PC-9 (cell line): ENCODE measurements at regions not wholly inside any gene's neighbourhood (a gene's known extent, or its start where the extent isn't known, plus 50 kb on each side); places are given as distances from the start of the nearest gene placed in this dataset.

Source experiments
- BruUV-seq: library from RNA; stranded (reverse); fragments of 400-500 nt; replicated peaks from 2 replicates; lab custom pipeline; 2021; lab: Mats Ljungman, UMichigan
- CTCF ChIA-PET: fragments of 300-600 bp; sonication (Branson Sonifier 250); formaldehyde crosslinking; loops from one replicate; lab custom pipeline; 2022; ENCODE audit warnings: antibody characterized with exemption; lab: Charles Lee
- POLR2A ChIA-PET: fragments of 300-600 bp; sonication (Branson Sonifier 250); formaldehyde crosslinking; loops from one replicate; lab custom pipeline; 2022; ENCODE audit warnings: antibody characterized with exemption; ENCODE audit not compliant: unreplicated experiment; lab: Charles Lee
- DNase-seq, 2 experiments: peaks; one replicate each; pipeline versions ENCODE4 v3.0.0 to v3.0.0-alpha.2; 2015 to 2022; ENCODE audit warnings: mixed read lengths in 1 of 2
- H2AFZ ChIP-seq: fragments of 200-600 bp; sonication (generic); 2 replicates; pipeline ENCODE4 v1.8.1; 2017; ENCODE audit warnings: antibody characterized with exemption
- H3F3A ChIP-seq: fragments of 200-600 bp; sonication (generic); 2 replicates; pipeline ENCODE4 v1.8.1; 2017; ENCODE audit warnings: antibody characterized with exemption, mild to moderate bottlenecking, low read depth; ENCODE audit not compliant: insufficient read depth
- H3K27ac ChIP-seq: fragments of 200-600 bp; sonication (generic); 2 replicates; pipeline ENCODE4 v1.6.1; 2016; ENCODE audit warnings: mixed run types
- H3K27me3 ChIP-seq: fragments of 200-600 bp; sonication (generic); 2 replicates; pipeline ENCODE4 v1.6.1; 2016; ENCODE audit warnings: low read depth, mixed run types; ENCODE audit not compliant: insufficient read depth
- H3K36me3 ChIP-seq: fragments of 200-600 bp; sonication (generic); 2 replicates; pipeline ENCODE4 v1.6.1; 2016; ENCODE audit warnings: low read depth, mixed run types
- H3K4me1 ChIP-seq: fragments of 200-600 bp; sonication (generic); replicated peaks from 2 replicates; pipeline ENCODE4 v1.6.1; 2016; ENCODE audit warnings: mixed run types; ENCODE audit not compliant: insufficient read depth
- H3K4me2 ChIP-seq: fragments of 200-600 bp; sonication (generic); 2 replicates; pipeline ENCODE4 v1.6.1; 2017; ENCODE audit warnings: mixed run types
- H3K4me3 ChIP-seq: fragments of 200-600 bp; sonication (generic); 2 replicates; pipeline ENCODE4 v1.6.1; 2016; ENCODE audit warnings: mixed run types
- H3K79me2 ChIP-seq: fragments of 200-600 bp; sonication (generic); 2 replicates; pipeline ENCODE4 v1.6.1; 2017; ENCODE audit warnings: low read depth, mixed run types
- H3K9me2 ChIP-seq: fragments of 200-600 bp; sonication (generic); 2 replicates; pipeline ENCODE4 v1.8.1; 2017; ENCODE audit warnings: mild to moderate bottlenecking; ENCODE audit not compliant: insufficient read depth
- H3K9me3 ChIP-seq: fragments of 200-600 bp; sonication (generic); 2 replicates; pipeline ENCODE4 v1.8.1; 2016; ENCODE audit warnings: low read depth; ENCODE audit not compliant: insufficient read depth
- H4K20me1 ChIP-seq: fragments of 200-600 bp; sonication (generic); 2 replicates; pipeline ENCODE4 v1.8.1; 2017; ENCODE audit not compliant: insufficient read depth
- EZH2 ChIP-seq: fragments of 200-600 bp; sonication (generic); IDR thresholded peaks from 2 replicates; pipeline ENCODE4 v1.8.0; 2017; ENCODE audit warnings: antibody characterized with exemption, low read depth
- intact Hi-C: fragments of 100-400 bp; cut with micrococcal nuclease; formaldehyde crosslinking; loops from one replicate; pipeline ENCODE4 v1.10.0; 2022; ENCODE audit not compliant: unreplicated experiment
- TF ChIP-seq, protein P1 (sequence below): fragments of 200-600 bp; sonication (generic); conservative IDR thresholded peaks from 2 replicates; pipeline ENCODE4 v1.6.1; 2017; ENCODE audit warnings: mixed run types, antibody characterized with exemption, mild to moderate bottlenecking, moderate library complexity

DNA sequence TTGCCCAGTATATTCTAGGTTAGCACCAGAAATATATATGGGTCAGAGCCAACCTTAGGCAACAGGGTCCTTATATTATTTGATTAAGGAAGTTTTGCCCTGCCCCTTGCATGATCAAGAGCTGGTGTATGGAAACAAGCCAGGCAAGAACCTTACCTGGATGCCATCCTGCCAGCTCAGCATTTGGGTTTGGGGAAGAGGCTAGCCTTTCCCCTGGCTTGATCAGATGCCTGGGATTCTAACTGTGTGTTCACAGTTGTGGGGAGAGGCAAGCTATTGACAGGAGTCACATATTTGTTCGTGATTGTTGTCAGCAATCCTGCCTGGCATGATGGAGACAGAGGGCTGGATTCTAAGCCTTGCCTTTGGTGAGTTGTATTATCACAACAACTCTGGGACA lies 260.0 kb upstream of the DACH1 start:
- Histone ChIP-seq H3K27ac (no peak overlapping the region), H3K36me3 (no peaks in the 10 kb centered on the region), H3K27me3 (no peaks in the 10 kb centered on the region), H3K9me2 (no peaks in the 10 kb centered on the region), H2AFZ (no peak overlapping the region), H3K4me2 (no peak overlapping the region), H3K4me3 (no peak overlapping the region), H3F3A (no peaks in the 10 kb centered on the region), H3K79me2 (no peaks in the 10 kb centered on the region), H4K20me1 (no peaks in the 10 kb centered on the region), H3K9me3 (no peaks in the 10 kb centered on the region), H3K4me1 (no peaks in the 10 kb centered on the region)
- ChIA-PET CTCF (no interaction called here), POLR2A (no interaction called here)
- peak in 1 of 2 experiments; percentile 0 for DNase-seq
- no TSS peak for BruUV-seq
- intact Hi-C loops, result no loop called here
- TF ChIP-seq, protein P1, sequence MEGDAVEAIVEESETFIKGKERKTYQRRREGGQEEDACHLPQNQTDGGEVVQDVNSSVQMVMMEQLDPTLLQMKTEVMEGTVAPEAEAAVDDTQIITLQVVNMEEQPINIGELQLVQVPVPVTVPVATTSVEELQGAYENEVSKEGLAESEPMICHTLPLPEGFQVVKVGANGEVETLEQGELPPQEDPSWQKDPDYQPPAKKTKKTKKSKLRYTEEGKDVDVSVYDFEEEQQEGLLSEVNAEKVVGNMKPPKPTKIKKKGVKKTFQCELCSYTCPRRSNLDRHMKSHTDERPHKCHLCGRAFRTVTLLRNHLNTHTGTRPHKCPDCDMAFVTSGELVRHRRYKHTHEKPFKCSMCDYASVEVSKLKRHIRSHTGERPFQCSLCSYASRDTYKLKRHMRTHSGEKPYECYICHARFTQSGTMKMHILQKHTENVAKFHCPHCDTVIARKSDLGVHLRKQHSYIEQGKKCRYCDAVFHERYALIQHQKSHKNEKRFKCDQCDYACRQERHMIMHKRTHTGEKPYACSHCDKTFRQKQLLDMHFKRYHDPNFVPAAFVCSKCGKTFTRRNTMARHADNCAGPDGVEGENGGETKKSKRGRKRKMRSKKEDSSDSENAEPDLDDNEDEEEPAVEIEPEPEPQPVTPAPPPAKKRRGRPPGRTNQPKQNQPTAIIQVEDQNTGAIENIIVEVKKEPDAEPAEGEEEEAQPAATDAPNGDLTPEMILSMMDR, result no peak
- no peak for TF ChIP-seq EZH2

DNA sequence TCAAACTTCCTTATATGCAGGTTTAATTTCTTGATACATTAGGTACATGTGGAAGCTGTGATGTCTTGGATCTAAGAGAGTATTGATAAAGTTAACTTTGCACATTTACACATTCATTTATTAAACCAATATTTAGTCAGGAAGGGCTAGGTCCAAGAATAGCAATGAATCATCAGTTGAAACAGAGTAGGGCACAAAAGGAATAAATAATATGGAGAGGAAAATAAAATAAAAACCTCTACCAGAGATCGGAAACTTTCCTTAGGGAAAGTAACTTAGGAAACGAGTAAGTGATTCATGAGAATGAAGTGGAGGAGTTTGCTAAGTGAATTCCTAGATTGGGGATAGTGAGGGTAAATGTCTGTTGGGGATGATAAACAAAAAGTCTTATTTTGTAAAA lies 259.4 kb upstream of the DACH1 start:
- H3K36me3 ChIP-seq, result no peaks in the 10 kb centered on the region
- H3K27me3 ChIP-seq, result no peaks in the 10 kb centered on the region
- no peaks in the 10 kb centered on the region for H3K9me3 ChIP-seq
- no peaks in the 10 kb centered on the region for H3K4me1 ChIP-seq
- no peak overlapping the region for H3K4me2 ChIP-seq
- TF ChIP-seq, protein P1, result no peak
- BruUV-seq, result no TSS peak
- H2AFZ ChIP-seq, result no peak overlapping the region
- H3F3A ChIP-seq, result no peaks in the 10 kb centered on the region
- H3K9me2 ChIP-seq, result no peaks in the 10 kb centered on the region
- no peaks in the 10 kb centered on the region for H4K20me1 ChIP-seq
- ChIA-PET POLR2A (no interaction called here), CTCF (no interaction called here)
- H3K79me2 ChIP-seq, result no peaks in the 10 kb centered on the region
- DNase-seq, result no peak
- H3K27ac ChIP-seq, result no peak overlapping the region
- intact Hi-C loops, result no loop called here
- no peak overlapping the region for H3K4me3 ChIP-seq

DNA sequence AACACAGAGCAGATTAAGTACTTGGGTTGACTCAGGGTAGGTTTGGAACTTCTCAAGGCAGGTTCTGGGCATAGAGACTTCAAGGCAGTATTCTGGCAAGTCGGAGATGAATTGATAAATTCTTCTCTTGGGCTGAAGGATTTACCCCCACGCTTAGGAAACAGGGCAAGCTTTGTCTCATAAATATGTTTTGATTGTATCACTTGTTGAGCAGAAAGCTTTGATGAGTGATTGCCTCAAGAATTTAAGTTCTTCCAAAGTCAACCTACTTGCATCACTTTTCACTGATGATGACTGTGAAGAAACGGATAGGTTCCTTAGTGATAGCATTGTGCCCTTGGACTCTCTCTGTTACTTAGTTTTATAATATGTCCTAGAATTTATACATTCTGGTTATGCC lies 258.6 kb upstream of the DACH1 start:
- H3K4me1 ChIP-seq, result no peaks in the 10 kb centered on the region
- H3K9me3 ChIP-seq, result no peaks in the 10 kb centered on the region
- ChIA-PET POLR2A (no interaction called here), CTCF (no interaction called here)
- intact Hi-C loops, result no loop called here
- TF ChIP-seq, protein P1, result no peak
- TF ChIP-seq EZH2, result no peak
- no peaks in the 10 kb centered on the region for H4K20me1 ChIP-seq
- no peaks in the 10 kb centered on the region for H3K36me3 ChIP-seq
- H3K4me2 ChIP-seq, result no peak overlapping the region
- H3K27ac ChIP-seq, result no peak overlapping the region
- H2AFZ ChIP-seq, result no peak overlapping the region
- no peak overlapping the region for H3K4me3 ChIP-seq
- no peaks in the 10 kb centered on the region for H3K27me3 ChIP-seq
- no TSS peak for BruUV-seq
- DNase-seq, result no peak
- no peaks in the 10 kb centered on the region for H3F3A ChIP-seq
- H3K9me2 ChIP-seq, result no peaks in the 10 kb centered on the region
- no peaks in the 10 kb centered on the region for H3K79me2 ChIP-seq
